Activated B cell treated with CpG ODN at 0.5 μM for 24 hours (primary cell): ENCODE measurements at regions not wholly inside any gene's neighbourhood (a gene's known extent, or its start where the extent isn't known, plus 50 kb on each side); places are given as distances from the start of the nearest gene placed in this dataset.

ENCODE experiments used
- ATAC-seq: fragments of 200-7000 bp; cut with Tn5 transposase; one replicate; pipeline ENCODE4 v1.10.0; 2021; ENCODE audit warnings: low read depth, mild to moderate bottlenecking, moderate library complexity
- CTCF ChIA-PET: fragments of 350-600 bp; sonication (Branson Sonifier 250); formaldehyde crosslinking; loops from one replicate; lab custom pipeline; 2021; ENCODE audit warnings: antibody characterized with exemption; lab: Charles Lee
- POLR2A ChIA-PET: fragments of 350-600 bp; sonication (Branson Sonifier 250); formaldehyde crosslinking; loops from one replicate; lab custom pipeline; 2021; ENCODE audit warnings: antibody characterized with exemption; lab: Charles Lee
- DNase-seq: peaks from one replicate; pipeline ENCODE4 v3.0.0; 2022
- H3K27ac Mint-ChIP-seq: one replicate; pipeline ENCODE4 v1.8.0; 2020; ENCODE audit warnings: mixed read lengths
- H3K27me3 Mint-ChIP-seq: one replicate; pipeline ENCODE4 v1.8.0; 2021; ENCODE audit warnings: mixed read lengths
- H3K36me3 Mint-ChIP-seq: one replicate; pipeline ENCODE4 v1.8.0; 2021; ENCODE audit warnings: low read depth, mixed read lengths
- H3K4me1 Mint-ChIP-seq: one replicate; pipeline ENCODE4 v1.8.0; 2021; ENCODE audit warnings: mixed read lengths
- H3K4me3 Mint-ChIP-seq: one replicate; pipeline ENCODE4 v1.8.0; 2020; ENCODE audit warnings: mild to moderate bottlenecking, mixed read lengths
- H3K9me3 Mint-ChIP-seq: one replicate; pipeline ENCODE4 v1.8.0; 2020; ENCODE audit warnings: mixed read lengths
- CTCF ChIP-seq: fragments of 200-600 bp; IDR thresholded peaks from one replicate; pipeline ENCODE4 v1.8.0; 2022; ENCODE audit warnings: antibody characterized with exemption, mild to moderate bottlenecking
- intact Hi-C: fragments of 100-400 bp; cut with micrococcal nuclease; formaldehyde crosslinking; loops from one replicate; pipeline ENCODE4 v1.15.1; 2024

- POLR2A ChIA-PET: no interaction called here
- no peak for ATAC-seq
- CTCF ChIA-PET: no interaction called here
Measured at GRCh38 chr2:12813166-12813565, 96.4 kb downstream of the TRIB2 start.

GRCh38 chr2:12816379-12817306, 99.9 kb downstream of the TRIB2 start:
- TF ChIP-seq CTCF: no peak
- H3K9me3 Mint-ChIP-seq: no peaks in the 10 kb centered on the region
- no peaks in the 10 kb centered on the region for H3K36me3 Mint-ChIP-seq
- ATAC-seq: no peak
- ChIA-PET CTCF (no interaction called here), POLR2A (no interaction called here)
- H3K4me1 Mint-ChIP-seq: peaks cover 8% of the 10 kb centered on the region
- no peak overlapping the region for H3K4me3 Mint-ChIP-seq
- DNase-seq: no peak
- H3K27ac Mint-ChIP-seq: no peak overlapping the region
- intact Hi-C loops: no loop called here
- H3K27me3 Mint-ChIP-seq: no peaks in the 10 kb centered on the region

More at GRCh38 chr2:12813166-12813565, 96.4 kb downstream of the TRIB2 start:
- TF ChIP-seq CTCF: no peak
- intact Hi-C loops: no loop called here
- H3K4me1 Mint-ChIP-seq: no peaks in the 10 kb centered on the region
- no peak overlapping the region for H3K4me3 Mint-ChIP-seq
- no peak for DNase-seq
- peaks cover 5% of the 10 kb centered on the region for H3K27me3 Mint-ChIP-seq
- no peaks in the 10 kb centered on the region for H3K9me3 Mint-ChIP-seq
- no peak overlapping the region for H3K27ac Mint-ChIP-seq
- no peaks in the 10 kb centered on the region for H3K36me3 Mint-ChIP-seq

DNA sequence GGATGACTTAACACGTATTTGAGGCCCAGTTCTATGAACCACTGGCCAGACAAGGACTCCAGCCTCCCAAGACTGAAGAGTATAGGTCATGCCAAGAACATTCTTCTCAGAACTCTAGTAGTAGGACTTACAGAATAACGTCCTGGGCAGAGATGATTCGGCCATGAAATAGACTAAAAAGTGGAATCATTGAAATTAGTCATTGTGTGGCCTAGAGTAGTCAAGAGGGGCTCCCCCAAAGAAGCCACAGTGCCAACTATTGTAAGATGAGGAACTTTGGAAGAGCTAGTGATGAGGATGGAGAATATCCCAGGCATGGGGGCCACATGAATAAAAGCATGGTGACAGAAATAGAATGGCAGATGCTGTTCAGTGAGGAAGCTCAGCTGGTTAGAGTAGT, 101.1 kb downstream of the TRIB2 start:
- ChIA-PET POLR2A (no interaction called here), CTCF (no interaction called here)
- no peaks in the 10 kb centered on the region for H3K36me3 Mint-ChIP-seq
- intact Hi-C loops: no loop called here
- no peak overlapping the region for H3K27ac Mint-ChIP-seq
- peaks cover 8% of the 10 kb centered on the region for H3K4me1 Mint-ChIP-seq
- no peak for DNase-seq
- no peak overlapping the region for H3K4me3 Mint-ChIP-seq
- no peaks in the 10 kb centered on the region for H3K9me3 Mint-ChIP-seq
- ATAC-seq: no peak
- peaks cover 7% of the 10 kb centered on the region for H3K27me3 Mint-ChIP-seq
- no peak for TF ChIP-seq CTCF

- Mint-ChIP-seq H3K36me3 (no peaks in the 10 kb centered on the region), H3K27ac (no peak overlapping the region), H3K4me1 (peaks cover 8% of the 10 kb centered on the region), H3K27me3 (peaks cover 11% of the 10 kb centered on the region), H3K9me3 (no peaks in the 10 kb centered on the region), H3K4me3 (no peak overlapping the region)
- DNase-seq (no peak), ATAC-seq (no peak)
- ChIA-PET CTCF (no interaction called here), POLR2A (no interaction called here)
- intact Hi-C loops: no loop called here
- no peak for TF ChIP-seq CTCF
Measured at GRCh38 chr2:12818416-12819102, 101.8 kb downstream of the TRIB2 start.

DNA sequence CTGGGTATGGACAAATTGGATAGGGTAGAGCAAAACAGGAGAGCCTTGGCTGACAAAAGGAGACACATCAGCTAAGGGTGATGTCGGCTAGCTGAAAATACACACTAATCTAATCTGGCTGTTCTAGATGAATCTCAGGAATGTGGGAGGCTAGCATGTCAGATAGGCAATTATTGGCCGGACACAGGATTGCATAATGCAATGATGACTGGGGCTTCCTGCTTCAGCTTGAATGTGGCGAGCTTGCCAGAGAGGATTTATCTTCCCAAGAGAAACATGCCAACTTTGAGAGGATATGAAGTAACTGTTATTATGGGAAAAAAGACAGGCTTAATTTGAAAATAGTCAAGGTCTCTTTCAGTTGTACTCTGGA, 102.4 kb downstream of the TRIB2 start:
- DNase-seq: no peak
- no peak overlapping the region for H3K27ac Mint-ChIP-seq
- peaks cover 16% of the 10 kb centered on the region for H3K27me3 Mint-ChIP-seq
- no peaks in the 10 kb centered on the region for H3K36me3 Mint-ChIP-seq
- TF ChIP-seq CTCF: no peak
- peaks cover 8% of the 10 kb centered on the region for H3K4me1 Mint-ChIP-seq
- CTCF ChIA-PET: no interaction called here
- POLR2A ChIA-PET: no interaction called here
- intact Hi-C loops: no loop called here
- no peaks in the 10 kb centered on the region for H3K9me3 Mint-ChIP-seq
- H3K4me3 Mint-ChIP-seq: no peak overlapping the region
- no peak for ATAC-seq
